K562 (cell line): ENCODE measurements at regions not wholly inside any gene's neighbourhood (a gene's known extent, or its start where the extent isn't known, plus 50 kb on each side); places are given as distances from the start of the nearest gene placed in this dataset.

ENCODE experiments used
- ATAC-seq: fragments of 200-7000 bp; cut with Tn5 transposase; 3 replicates; pipeline ENCODE4 v1.9.1; 2020; ENCODE audit warnings: moderate library complexity
- BruUV-seq: library from RNA; stranded (reverse); fragments of 400-500 nt; replicated peaks from 2 replicates; lab custom pipeline; 2021; lab: Mats Ljungman, UMichigan
- CTCF ChIA-PET: fragments of 300-600 bp; formaldehyde crosslinking; extraction: SDS; loops from one replicate; lab custom pipeline; 2021; ENCODE audit warnings: low intra/inter-chr PET ratio; lab: Yijun Ruan, JAX
- POLR2A ChIA-PET: fragments of 300-600, 350-650 bp; sonication (Branson Sonifier 250); formaldehyde crosslinking; extraction: SDS; loops from one replicate; lab custom pipeline; 2021; ENCODE audit warnings: antibody characterized with exemption, inconsistent platforms; lab: Yijun Ruan, JAX
- DNase-seq, 4 experiments: peaks; one replicate each; pipeline versions ENCODE4 v3.0.0 to v3.0.0-alpha.2; 2011 to 2018; ENCODE audit warnings: low spot score in 3 of 4, mixed read lengths in 3 of 4; ENCODE audit errors: extremely low read depth in 1 of 4
- FAIRE-seq: peaks from 2 replicates; lab custom pipeline; 2011; peaks lifted over from hg19 to GRCh38; lab: Jason Lieb, UNC
- H2AFZ ChIP-seq: 2 replicates; pipeline ENCODE4 v1.6.0; 2011; ENCODE audit warnings: low read depth, low read length, control low read depth, inconsistent platforms
- H3K27ac ChIP-seq: fragments of 200-600 bp; 3 replicates; pipeline ENCODE4 v1.8.0; 2011; ENCODE audit warnings: low read depth, mild to moderate bottlenecking, control low read depth, inconsistent platforms, low read length, moderate library complexity, mixed read lengths; ENCODE audit errors: extremely low read depth
- H3K27me3 ChIP-seq, 2 experiments: fragments of 300-600 bp in 1 of 2; 2 replicates in 1 of 2; 3 replicates in 1 of 2; pipeline versions ENCODE4 v1.6.0 to v1.8.0; 2011; ENCODE audit warnings: inconsistent platforms in 2 of 2, low read length in 2 of 2, mild to moderate bottlenecking in 1 of 2, mixed read lengths in 1 of 2, moderate library complexity in 1 of 2; ENCODE audit not compliant: control insufficient read depth in 2 of 2, insufficient read depth in 2 of 2
- H3K36me3 ChIP-seq: fragments of 300-600 bp; 3 replicates; pipeline ENCODE4 v1.8.0; 2011; ENCODE audit warnings: mild to moderate bottlenecking, low read length, inconsistent platforms; ENCODE audit not compliant: control insufficient read depth, insufficient read depth
- H3K4me1 ChIP-seq, 2 experiments: fragments of 200-600 bp in 1 of 2; replicated peaks in 1 of 2; 2 replicates in 1 of 2; 3 replicates in 1 of 2; pipeline versions ENCODE4 v1.5.1 to v1.8.0; 2011; ENCODE audit warnings: inconsistent platforms in 2 of 2, low read length in 2 of 2, mild to moderate bottlenecking in 1 of 2, mixed read lengths in 1 of 2, moderate library complexity in 1 of 2; ENCODE audit not compliant: control insufficient read depth in 2 of 2, insufficient read depth in 2 of 2
- H3K4me2 ChIP-seq: 2 replicates; pipeline ENCODE4 v1.6.1; 2011; ENCODE audit warnings: low read length, control low read depth, inconsistent platforms, mixed read lengths; ENCODE audit not compliant: insufficient read depth
- H3K4me3 ChIP-seq: fragments of 200-600 bp; sonication (generic), shearing (Covaris generic); 2 replicates; pipeline ENCODE4 v1.5.1; 2016; ENCODE audit warnings: control low read depth, inconsistent platforms
- H3K79me2 ChIP-seq: fragments of 200-600 bp; 3 replicates; pipeline ENCODE4 v1.8.0; 2011; ENCODE audit warnings: low read length, inconsistent platforms; ENCODE audit not compliant: control insufficient read depth, insufficient read depth
- H3K9ac ChIP-seq, 2 experiments: 2 replicates each; pipeline versions ENCODE4 v1.6.0 to v1.6.1; 2011; ENCODE audit warnings: low read depth in 2 of 2, low read length in 2 of 2, control low read depth in 1 of 2, inconsistent platforms in 1 of 2, mild to moderate bottlenecking in 1 of 2, mixed read lengths in 1 of 2; ENCODE audit not compliant: insufficient read depth in 1 of 2
- H3K9me1 ChIP-seq: one replicate; pipeline ENCODE4 v1.6.0; 2011; ENCODE audit warnings: inconsistent platforms, mild to moderate bottlenecking, low read length, moderate library complexity; ENCODE audit not compliant: control insufficient read depth, insufficient read depth
- H3K9me3 ChIP-seq: replicated peaks from 2 replicates; pipeline ENCODE4 v1.5.1; 2011; ENCODE audit warnings: low read depth, low read length, inconsistent platforms; ENCODE audit not compliant: control insufficient read depth, insufficient read depth
- H4K20me1 ChIP-seq: replicated peaks from 2 replicates; pipeline ENCODE4 v1.6.1; 2011; ENCODE audit warnings: low read length, inconsistent platforms, mixed read lengths; ENCODE audit not compliant: control insufficient read depth, insufficient read depth
- CUX1 ChIP-seq: fragments of 200-800 bp; sonication (Bioruptor generic); IDR thresholded peaks from 2 replicates; pipeline ENCODE4 v1.6.1; 2016; ENCODE audit warnings: missing genetic modification characterization, missing compliant biosample characterization
- HOXB6 ChIP-seq: fragments of 250-450 bp; sonication (Bioruptor Pico); IDR thresholded peaks from 2 replicates; pipeline ENCODE4 v1.5.1; 2022; ENCODE audit warnings: mild to moderate bottlenecking, borderline replicate concordance
- MCM7 ChIP-seq, 2 experiments: fragments of 450-650 bp; IDR thresholded peaks; 2 replicates each; pipeline ENCODE4 v1.6.1; 2016 to 2018
- NR2F6 ChIP-seq: fragments of 450-650 bp; formaldehyde crosslinking; IDR thresholded peaks from 2 replicates; pipeline ENCODE4 v1.4.0; 2020; ENCODE audit warnings: mild to moderate bottlenecking
- TEAD4 ChIP-seq, 2 experiments: sonication (generic) in 1 of 2; formaldehyde crosslinking in 1 of 2; IDR thresholded peaks; 2 replicates each; pipeline versions ENCODE4 v1.6.1 to v1.8.0; 2012 to 2022; ENCODE audit warnings: borderline replicate concordance in 1 of 2, inconsistent platforms in 1 of 2, low read length in 1 of 2, mild to moderate bottlenecking in 1 of 2, missing genetic modification reagents in 1 of 2
- in situ Hi-C: fragments of 300-500 bp; cut with MboI; formaldehyde crosslinking; loops from 4 replicates; pipeline ENCODE4 v1.15.0; 2018; ENCODE audit warnings: inconsistent platforms, mixed read lengths
- intact Hi-C: fragments of 100-400 bp; cut with micrococcal nuclease; formaldehyde crosslinking; loops from 2 replicates; pipeline ENCODE4 v1.14.2; 2022
- TF ChIP-seq, protein P1 (sequence below): fragments of 250-450 bp; sonication (Bioruptor Pico); IDR thresholded peaks from 2 replicates; pipeline ENCODE4 v1.8.0; 2022; ENCODE audit warnings: inconsistent platforms

DNA sequence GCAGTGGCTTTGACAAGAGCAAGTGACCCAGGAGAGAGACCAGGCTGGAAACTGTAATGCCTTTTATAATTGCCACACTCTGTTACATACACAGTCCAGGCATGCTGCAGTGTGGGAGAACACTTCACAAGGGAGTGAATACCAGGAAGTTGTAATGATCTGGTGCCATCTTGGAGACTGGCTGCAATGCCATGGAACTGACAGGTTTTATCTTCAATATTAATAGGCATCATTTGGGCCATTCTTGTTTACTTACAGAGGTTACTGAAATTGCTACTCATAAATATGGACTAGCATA is 274.3 kb downstream of the AUH start:
- no TSS peak for BruUV-seq
- ChIA-PET CTCF (no interaction called here), POLR2A (no interaction called here)
- no peaks in the 10 kb centered on the region for H3K36me3 ChIP-seq
- no peak overlapping the region for H2AFZ ChIP-seq
- TF ChIP-seq TEAD4 (IDR thresholded peaks at IDR 0.05; ENCODE audit: low read length): no peak
- no peak for TF ChIP-seq TEAD4 (CRISPR knock-in tag; IDR thresholded peaks at IDR 0.05; ENCODE audit: borderline replicate concordance)
- no peak for TF ChIP-seq MCM7 (IDR thresholded peaks at IDR 0.05)
- TF ChIP-seq HOXB6 (CRISPR knock-in tag): no peak
- TF ChIP-seq, protein P1, sequence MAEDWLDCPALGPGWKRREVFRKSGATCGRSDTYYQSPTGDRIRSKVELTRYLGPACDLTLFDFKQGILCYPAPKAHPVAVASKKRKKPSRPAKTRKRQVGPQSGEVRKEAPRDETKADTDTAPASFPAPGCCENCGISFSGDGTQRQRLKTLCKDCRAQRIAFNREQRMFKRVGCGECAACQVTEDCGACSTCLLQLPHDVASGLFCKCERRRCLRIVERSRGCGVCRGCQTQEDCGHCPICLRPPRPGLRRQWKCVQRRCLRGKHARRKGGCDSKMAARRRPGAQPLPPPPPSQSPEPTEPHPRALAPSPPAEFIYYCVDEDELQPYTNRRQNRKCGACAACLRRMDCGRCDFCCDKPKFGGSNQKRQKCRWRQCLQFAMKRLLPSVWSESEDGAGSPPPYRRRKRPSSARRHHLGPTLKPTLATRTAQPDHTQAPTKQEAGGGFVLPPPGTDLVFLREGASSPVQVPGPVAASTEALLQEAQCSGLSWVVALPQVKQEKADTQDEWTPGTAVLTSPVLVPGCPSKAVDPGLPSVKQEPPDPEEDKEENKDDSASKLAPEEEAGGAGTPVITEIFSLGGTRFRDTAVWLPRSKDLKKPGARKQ: no peak
- no peak for TF ChIP-seq NR2F6 (CRISPR knock-in tag)
- TF ChIP-seq CUX1 (CRISPR knock-in tag): no peak
- H4K20me1 ChIP-seq: no peaks in the 10 kb centered on the region
- H3K4me1 ChIP-seq: no peaks in the 10 kb centered on the region; a peak in 1 of 5 replicates
- intact Hi-C loops (no loop called here), in situ Hi-C loops (no loop called here)
- ATAC-seq: no peak
- no peaks in the 10 kb centered on the region for H3K9me3 ChIP-seq
- no peak overlapping the region for H3K4me3 ChIP-seq
- H3K27me3 ChIP-seq: peaks cover 0 to 8% of the 10 kb centered on the region in 2 experiments; a peak in 2 of 5 replicates
- H3K79me2 ChIP-seq: no peaks in the 10 kb centered on the region
- H3K27ac ChIP-seq: no peak overlapping the region
- H3K4me2 ChIP-seq: no peak overlapping the region
- H3K9me1 ChIP-seq: no peaks in the 10 kb centered on the region
- FAIRE-seq: no peak
- no peak overlapping the region for H3K9ac ChIP-seq
- DNase-seq: no peak
